IMR-90 (cell line): ENCODE measurements at regions not wholly inside any gene's neighbourhood (a gene's known extent, or its start where the extent isn't known, plus 50 kb on each side); places are given as distances from the start of the nearest gene placed in this dataset.

Source experiments
- ATAC-seq: fragments of 200-7000 bp; cut with Tn5 transposase; 2 replicates; pipeline ENCODE4 v1.9.1; 2020; ENCODE audit warnings: low read depth, mild to moderate bottlenecking, moderate library complexity
- BruUV-seq: library from RNA; stranded (reverse); fragments of 400-500 nt; replicated peaks from 2 replicates; lab custom pipeline; 2021; lab: Mats Ljungman, UMichigan
- CTCF ChIA-PET: fragments of 300-600 bp; formaldehyde crosslinking; extraction: SDS; loops from one replicate; lab custom pipeline; 2021; ENCODE audit warnings: antibody characterized with exemption; lab: Yijun Ruan, JAX
- POLR2A ChIA-PET: fragments of 300-600 bp; sonication (Branson Sonifier 250); formaldehyde crosslinking; loops from one replicate; lab custom pipeline; 2022; ENCODE audit warnings: antibody characterized with exemption; ENCODE audit not compliant: unreplicated experiment; lab: Charles Lee
- DNase-seq: peaks from one replicate; pipeline ENCODE4 v3.0.0; 2013
- H2AFZ ChIP-seq: replicated peaks from 2 replicates; pipeline ENCODE3; 2013; ENCODE audit warnings: low read length, mild to moderate bottlenecking; ENCODE audit not compliant: poor library complexity
- H2AK5ac ChIP-seq: 2 replicates; pipeline ENCODE4 v1.6.1; 2013; ENCODE audit warnings: low read depth, low read length, inconsistent platforms
- H2AK9ac ChIP-seq: replicated peaks from 2 replicates; pipeline ENCODE3; 2013; ENCODE audit warnings: mild to moderate bottlenecking, low read depth, low read length, moderate library complexity; ENCODE audit not compliant: poor library complexity
- H2BK120ac ChIP-seq: 2 replicates; pipeline ENCODE4 v1.6.1; 2013; ENCODE audit warnings: low read depth, low read length, inconsistent platforms
- H2BK15ac ChIP-seq: 3 replicates; pipeline ENCODE4 v1.6.1; 2013; ENCODE audit warnings: low read depth, low read length, inconsistent platforms
- H2BK20ac ChIP-seq: 2 replicates; pipeline ENCODE4 v1.6.1; 2013; ENCODE audit warnings: low read depth, mild to moderate bottlenecking, inconsistent platforms, low read length, moderate library complexity
- H2BK5ac ChIP-seq: 2 replicates; pipeline ENCODE4 v1.6.1; 2013; ENCODE audit warnings: mild to moderate bottlenecking, low read depth, low read length, inconsistent platforms; ENCODE audit not compliant: poor library complexity, severe bottlenecking
- H3K14ac ChIP-seq: replicated peaks from 2 replicates; pipeline ENCODE4 v1.6.1; 2013; ENCODE audit warnings: low read depth, low read length, inconsistent platforms
- H3K18ac ChIP-seq: 2 replicates; pipeline ENCODE4 v1.6.1; 2013; ENCODE audit warnings: low read depth, low read length, control low read depth
- H3K23ac ChIP-seq: 2 replicates; pipeline ENCODE4 v1.6.1; 2013; ENCODE audit warnings: low read depth, low read length, inconsistent platforms
- H3K27ac ChIP-seq: 2 replicates; pipeline ENCODE4 v1.5.1; 2013; ENCODE audit warnings: mild to moderate bottlenecking, control low read depth, low read length; ENCODE audit not compliant: insufficient read depth
- H3K27me3 ChIP-seq: 2 replicates; pipeline ENCODE4 v1.6.1; 2013; ENCODE audit warnings: low read length; ENCODE audit not compliant: control insufficient read depth, insufficient read depth
- H3K36me3 ChIP-seq: 2 replicates; pipeline ENCODE4 v1.6.1; 2013; ENCODE audit warnings: low read length, mixed read lengths; ENCODE audit not compliant: control insufficient read depth, insufficient read depth
- H3K4ac ChIP-seq: 2 replicates; pipeline ENCODE4 v1.6.1; 2013; ENCODE audit warnings: low read depth, low read length, inconsistent platforms
- H3K4me1 ChIP-seq: 2 replicates; pipeline ENCODE4 v1.6.1; 2013; ENCODE audit warnings: low read length, mixed read lengths; ENCODE audit not compliant: control insufficient read depth, insufficient read depth
- H3K4me2 ChIP-seq: 2 replicates; pipeline ENCODE4 v1.6.1; 2013; ENCODE audit warnings: low read depth, mild to moderate bottlenecking, control low read depth, low read length, moderate library complexity
- H3K4me3 ChIP-seq: 2 replicates; pipeline ENCODE4 v1.5.1; 2013; ENCODE audit warnings: low read depth, mild to moderate bottlenecking, control low read depth, low read length, moderate library complexity; ENCODE audit not compliant: insufficient read depth
- H3K56ac ChIP-seq: 2 replicates; pipeline ENCODE4 v1.6.1; 2013; ENCODE audit warnings: low read length, inconsistent platforms; ENCODE audit not compliant: insufficient read depth; ENCODE audit errors: extremely low read depth
- H3K79me1 ChIP-seq, 2 experiments: 2 replicates each; pipeline ENCODE4 v1.6.1; 2013; ENCODE audit warnings: low read length in 2 of 2, inconsistent platforms in 1 of 2, low read depth in 1 of 2
- H3K9ac ChIP-seq: 2 replicates; pipeline ENCODE4 v1.6.1; 2013; ENCODE audit warnings: low read depth, low read length, control low read depth
- H3K9me1 ChIP-seq: 2 replicates; pipeline ENCODE4 v1.6.1; 2013; ENCODE audit warnings: low read length, inconsistent platforms; ENCODE audit not compliant: insufficient read depth
- H3K9me3 ChIP-seq: 2 replicates; pipeline ENCODE4 v1.6.1; 2013; ENCODE audit warnings: low read length; ENCODE audit not compliant: control insufficient read depth, insufficient read depth
- H4K20me1 ChIP-seq: 2 replicates; pipeline ENCODE4 v1.6.1; 2013; ENCODE audit warnings: low read length, inconsistent platforms; ENCODE audit not compliant: insufficient read depth
- H4K5ac ChIP-seq: 2 replicates; pipeline ENCODE4 v1.6.1; 2013; ENCODE audit warnings: mild to moderate bottlenecking, low read depth, low read length, control low read depth
- H4K8ac ChIP-seq, 2 experiments: 2 replicates each; pipeline ENCODE4 v1.6.1; 2013; ENCODE audit warnings: low read depth in 2 of 2, low read length in 2 of 2, control low read depth in 1 of 2, inconsistent platforms in 1 of 2
- H4K91ac ChIP-seq: 2 replicates; pipeline ENCODE4 v1.6.1; 2013; ENCODE audit warnings: low read depth, low read length, inconsistent platforms; ENCODE audit not compliant: insufficient read depth
- BHLHE40 ChIP-seq: fragments of 150-350 bp; IDR thresholded peaks from 2 replicates; pipeline ENCODE4 v1.6.1; 2016; ENCODE audit warnings: mild to moderate bottlenecking, low read depth, low read length
- CEBPB ChIP-seq: IDR thresholded peaks from 2 replicates; pipeline ENCODE4 v1.6.1; 2012; ENCODE audit warnings: low read depth, low read length, improper control_type of control experiment
- CHD1 ChIP-seq: IDR thresholded peaks from 2 replicates; pipeline ENCODE4 v1.6.1; 2012; ENCODE audit warnings: low read depth, low read length, improper control_type of control experiment
- CTCF ChIP-seq: conservative IDR thresholded peaks from 2 replicates; pipeline ENCODE4 v1.5.1; 2012; ENCODE audit warnings: mild to moderate bottlenecking, low read depth, low read length, improper control_type of control experiment
- ELK1 ChIP-seq: fragments of 150-350 bp; IDR thresholded peaks from 2 replicates; pipeline ENCODE4 v1.6.1; 2016; ENCODE audit warnings: low read depth, mild to moderate bottlenecking, low read length, moderate library complexity, borderline replicate concordance
- FOS ChIP-seq: fragments of 150-350 bp; IDR thresholded peaks from 2 replicates; pipeline ENCODE4 v1.6.1; 2016; ENCODE audit warnings: low read depth, low read length
- MAFK ChIP-seq: IDR thresholded peaks from 2 replicates; pipeline ENCODE4 v1.6.1; 2012; ENCODE audit warnings: low read depth, low read length, improper control_type of control experiment
- MAZ ChIP-seq: IDR thresholded peaks from 2 replicates; pipeline ENCODE4 v1.6.1; 2012; ENCODE audit warnings: low read depth, mild to moderate bottlenecking, low read length, improper control_type of control experiment, moderate library complexity, borderline replicate concordance
- MXI1 ChIP-seq: IDR thresholded peaks from 2 replicates; pipeline ENCODE4 v1.6.1; 2012; ENCODE audit warnings: low read depth, mild to moderate bottlenecking, low read length, moderate library complexity, borderline replicate concordance
- NFE2L2 ChIP-seq: fragments of 150-350 bp; IDR thresholded peaks from 2 replicates; pipeline ENCODE4 v1.6.1; 2016; ENCODE audit warnings: low read depth, mild to moderate bottlenecking, low read length
- POLR2A ChIP-seq: IDR thresholded peaks from 2 replicates; pipeline ENCODE4 v1.6.1; 2012; ENCODE audit warnings: mild to moderate bottlenecking, low read depth, low read length
- RAD21 ChIP-seq: IDR thresholded peaks from 2 replicates; pipeline ENCODE4 v1.6.1; 2012; ENCODE audit warnings: low read length, improper control_type of control experiment
- RCOR1 ChIP-seq: IDR thresholded peaks from 2 replicates; pipeline ENCODE4 v1.6.1; 2012; ENCODE audit warnings: mild to moderate bottlenecking, low read length, improper control_type of control experiment; ENCODE audit not compliant: insufficient replicate concordance
- RFX5 ChIP-seq: IDR thresholded peaks from 2 replicates; pipeline ENCODE4 v1.8.0; 2012; ENCODE audit warnings: low read depth, mild to moderate bottlenecking, low read length, moderate library complexity
- SMC3 ChIP-seq: fragments of 150-350 bp; IDR thresholded peaks from 2 replicates; pipeline ENCODE4 v1.6.1; 2016; ENCODE audit warnings: low read depth, mild to moderate bottlenecking, antibody characterized with exemption, low read length, moderate library complexity
- USF2 ChIP-seq: fragments of 150-350 bp; IDR thresholded peaks from 2 replicates; pipeline ENCODE4 v1.6.1; 2017; ENCODE audit warnings: mild to moderate bottlenecking, antibody characterized with exemption, low read length, low read depth
- WGBS, 2 experiments: methylation state at CpG; one replicate each; pipeline versions ENCODE4 v1.1.5 to v1.1.7; 2013; ENCODE audit warnings: missing lambda C conversion rate in 2 of 2; ENCODE audit not compliant: insufficient read length in 1 of 2; ENCODE audit errors: extremely low coverage in 2 of 2; 5-methylcytosine and 5-hydroxymethylcytosine counted together
- dilution Hi-C: fragments of 300-500 bp; cut with HindIII; formaldehyde crosslinking; loops from one replicate; pipeline ENCODE4 v1.14.3; 2018; ENCODE audit warnings: low sequenced_read_pairs; ENCODE audit not compliant: unreplicated experiment
- in situ Hi-C: fragments of 300-500 bp; cut with MboI; formaldehyde crosslinking; loops from 3 replicates; pipeline ENCODE4 v1.14.3; 2019; ENCODE audit warnings: low sequenced_read_pairs, inconsistent platforms, mixed read lengths
- intact Hi-C: fragments of 100-400 bp; cut with micrococcal nuclease; formaldehyde crosslinking; loops from 2 replicates; pipeline ENCODE4 v1.10.0; 2022

GRCh38 chr5:135094339-135095051 lies 60.5 kb upstream of the PITX1 start:
- no TSS peak for BruUV-seq
- Histone ChIP-seq H4K8ac (no peak overlapping the region), H2BK120ac (no peak overlapping the region), H2AFZ (no peak overlapping the region), H2BK5ac (no peak overlapping the region), H2AK9ac (peak overlapping the region; percentile 9), H2BK15ac (no peak overlapping the region), H3K23ac (no peak overlapping the region), H3K4ac (no peak overlapping the region), H4K5ac (no peak overlapping the region), H4K91ac (no peak overlapping the region), H2AK5ac (no peak overlapping the region), H3K18ac (no peak overlapping the region), H3K36me3 (no peaks in the 10 kb centered on the region), H3K27ac (no peak overlapping the region), H3K9ac (no peak overlapping the region), H3K79me1 (no peaks in the 10 kb centered on the region), H3K14ac (no peak overlapping the region), H3K9me1 (peaks cover 3% of the 10 kb centered on the region; the same call in 1 of the 2 replicates), H3K4me1 (peaks cover 2% of the 10 kb centered on the region; the same call in 1 of the 2 replicates), H2BK20ac (no peak overlapping the region), H4K20me1 (no peaks in the 10 kb centered on the region), H3K56ac (no peak overlapping the region), H3K4me3 (no peak overlapping the region), H3K27me3 (no peaks in the 10 kb centered on the region), H3K4me2 (no peak overlapping the region), H3K9me3 (no peaks in the 10 kb centered on the region)
- ATAC-seq: peak; percentile 35; the same call in 1 of the 2 replicates
- ChIA-PET CTCF (no interaction called here), POLR2A (no interaction called here)
- in situ Hi-C loops: no loop called here
- no peak for TF ChIP-seq ELK1
- TF ChIP-seq CHD1: no peak
- no peak for TF ChIP-seq POLR2A
- no peak for TF ChIP-seq BHLHE40
- no peak for TF ChIP-seq RFX5
- no peak for TF ChIP-seq MAZ
- TF ChIP-seq RAD21: no peak
- no peak for TF ChIP-seq MAFK
- no peak for TF ChIP-seq FOS
- TF ChIP-seq RCOR1: no peak
- no peak for TF ChIP-seq NFE2L2
- no peak for TF ChIP-seq USF2
- no peak for TF ChIP-seq CEBPB
- TF ChIP-seq SMC3: no peak
- no peak for TF ChIP-seq MXI1
- no peak for TF ChIP-seq CTCF
- DNase-seq: no peak
- dilution Hi-C loops: no loop called here
- intact Hi-C loops: no loop called here
- WGBS, 2 experiments: no CpG with 5 or more reads among the region's 6 CpGs
